Stimulated activated naive CD4-positive, alpha-beta T cell (primary cell): ENCODE measurements at regions not wholly inside any gene's neighbourhood (a gene's known extent, or its start where the extent isn't known, plus 50 kb on each side); places are given as distances from the start of the nearest gene placed in this dataset.

Experiments
- DNase-seq, 6 experiments: peaks; one replicate each; lab custom pipeline; 2025; lab: John Stamatoyannopoulos, UW

- no peak for DNase-seq
Measured at GRCh38 chr12:93944911-93945310, 203.5 kb upstream of the PLXNC1 start.

- DNase-seq = no peak
Measured at GRCh38 chr12:93946542-93947150, 201.7 kb upstream of the PLXNC1 start.

- DNase-seq = no peak
Measured at GRCh38 chr12:93947486-93947885, 200.9 kb upstream of the PLXNC1 start.

GRCh38 chr12:93950311-93950710 is 198.1 kb upstream of the PLXNC1 start:
- no peak for DNase-seq

GRCh38 chr12:93954166-93955112 is 193.9 kb upstream of the PLXNC1 start:
- DNase-seq = no peak

- no peak for DNase-seq
Measured at GRCh38 chr12:93956551-93956950, 191.8 kb upstream of the PLXNC1 start.

GRCh38 chr12:93957168-93957567 is 191.2 kb upstream of the PLXNC1 start:
- DNase-seq = no peak

- no peak for DNase-seq
Measured at GRCh38 chr12:93957870-93958269, 190.5 kb upstream of the PLXNC1 start.

GRCh38 chr12:93959657-93960056 is 188.7 kb upstream of the PLXNC1 start:
- no peak for DNase-seq

- DNase-seq = no peak
Measured at GRCh38 chr12:93960521-93960920, 187.9 kb upstream of the PLXNC1 start.

- DNase-seq = no peak
Measured at GRCh38 chr12:93962336-93962735, 186.0 kb upstream of the PLXNC1 start.

- no peak for DNase-seq
Measured at GRCh38 chr12:93964936-93965335, 183.4 kb upstream of the PLXNC1 start.

GRCh38 chr12:93966516-93967133 is 181.8 kb upstream of the PLXNC1 start:
- DNase-seq = no peak

- DNase-seq = peak in 2 of 6 experiments; percentile 5 to 7
Measured at GRCh38 chr12:93967454-93967853, 180.9 kb upstream of the PLXNC1 start.

GRCh38 chr12:93968536-93969285 is 179.7 kb upstream of the PLXNC1 start:
- no peak for DNase-seq

GRCh38 chr12:93970900-93971688 is 177.3 kb upstream of the PLXNC1 start:
- DNase-seq = no peak

- no peak for DNase-seq
Measured at GRCh38 chr12:93972411-93973208, 175.8 kb upstream of the PLXNC1 start.

- DNase-seq = no peak
Measured at GRCh38 chr12:93974252-93974651, 174.1 kb upstream of the PLXNC1 start.

- DNase-seq = no peak
Measured at GRCh38 chr12:93976024-93976423, 172.4 kb upstream of the PLXNC1 start.

GRCh38 chr12:93977081-93977480 is 171.3 kb upstream of the PLXNC1 start:
- no peak for DNase-seq

GRCh38 chr12:93978553-93978952 is 169.8 kb upstream of the PLXNC1 start:
- no peak for DNase-seq
